ENCODE measurements at regions not wholly inside any gene's neighbourhood (a gene's known extent, or its start where the extent isn't known, plus 50 kb on each side); places are given as distances from the start of the nearest gene placed in this dataset.
"Not testable (repeated sequence)": the region's sequence is repeated elsewhere in the genome, so short reads cannot be mapped to it uniquely, and the experiment has no call there.

- DNase-seq, result no peak
Measured at GRCh38 chr7:136400877-136401276, 423.7 kb upstream of the MTPN start.

GRCh38 chr7:136399385-136399784, 422.2 kb upstream of the MTPN start:
- DNase-seq, result no peak

GRCh38 chr7:136392856-136393255, 415.7 kb upstream of the MTPN start:
- no peak for DNase-seq

GRCh38 chr7:136391371-136391770, 414.2 kb upstream of the MTPN start:
- no peak for DNase-seq

- no peak for DNase-seq
Measured at GRCh38 chr7:136389933-136390332, 412.8 kb upstream of the MTPN start.

- DNase-seq, result no peak
Measured at GRCh38 chr7:136386876-136387275, 409.7 kb upstream of the MTPN start.

GRCh38 chr7:136371409-136371808, 394.2 kb upstream of the MTPN start:
- not testable (repeated sequence) for DNase-seq

GRCh38 chr7:136370137-136370536, 393.0 kb upstream of the MTPN start:
- no peak for DNase-seq

- DNase-seq, result no peak
Measured at GRCh38 chr7:136369225-136369624, 392.1 kb upstream of the MTPN start.

- DNase-seq, result no peak
Measured at GRCh38 chr7:136359333-136359903, 382.3 kb upstream of the MTPN start.

GRCh38 chr7:136353287-136353686, 376.1 kb upstream of the MTPN start:
- DNase-seq, result no peak

GRCh38 chr7:136348542-136349192, 371.5 kb upstream of the MTPN start:
- no peak for DNase-seq

GRCh38 chr7:136348142-136348541, 371.0 kb upstream of the MTPN start:
- DNase-seq, result no peak

GRCh38 chr7:136347488-136347887, 370.3 kb upstream of the MTPN start:
- DNase-seq, result no peak

- no peak for DNase-seq
Measured at GRCh38 chr7:136342251-136342650, 365.1 kb upstream of the MTPN start.

GRCh38 chr7:136339464-136339863, 362.3 kb upstream of the MTPN start:
- no peak for DNase-seq

- no peak for DNase-seq
Measured at GRCh38 chr7:136336932-136337331, 359.8 kb upstream of the MTPN start.

GRCh38 chr7:136333636-136334035, 356.5 kb upstream of the MTPN start:
- no peak for DNase-seq

GRCh38 chr7:136326045-136326609, 349.0 kb upstream of the MTPN start:
- DNase-seq, result no peak

- no peak for DNase-seq
Measured at GRCh38 chr7:136325578-136325977, 348.4 kb upstream of the MTPN start.

GRCh38 chr7:136325027-136325426, 347.9 kb upstream of the MTPN start:
- no peak for DNase-seq

- DNase-seq, result no peak
Measured at GRCh38 chr7:136324073-136324704, 347.0 kb upstream of the MTPN start.

- no peak for DNase-seq
Measured at GRCh38 chr7:136312592-136312991, 335.4 kb upstream of the MTPN start.

GRCh38 chr7:136309407-136309806, 332.2 kb upstream of the MTPN start:
- DNase-seq, result no peak
